Hematopoietic multipotent progenitor cell treated with erythropoietin and hydrocortisone succinate and interleukin-3 and kit ligand, for 15 days (in vitro differentiated cells): ENCODE measurements at regions not wholly inside any gene's neighbourhood (a gene's known extent, or its start where the extent isn't known, plus 50 kb on each side); places are given as distances from the start of the nearest gene placed in this dataset.

Source experiments
- DNase-seq: peaks from one replicate; pipeline ENCODE4 v3.0.0-alpha.2; 2015; ENCODE audit warnings: low spot score

DNA sequence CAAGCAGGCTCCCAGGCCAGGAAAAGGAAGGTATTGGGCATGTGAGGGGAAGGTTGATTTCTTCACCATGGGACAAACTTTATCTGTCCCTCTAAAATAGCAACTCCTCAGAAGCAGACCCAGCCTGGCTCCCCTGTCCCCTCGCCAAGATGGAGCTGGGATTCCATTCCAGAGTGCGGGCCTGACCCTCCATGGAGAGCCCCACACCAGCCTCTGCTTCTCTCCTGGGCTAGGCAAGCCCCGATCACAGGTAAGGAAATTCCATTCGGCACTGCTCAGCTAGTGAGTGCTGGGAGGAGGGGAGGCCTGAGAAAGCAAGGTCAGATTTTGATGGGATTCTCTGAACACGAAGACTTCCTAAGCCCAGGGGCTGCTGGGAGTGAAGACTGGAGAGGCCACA is 98.4 kb downstream of the EFNB1 start:
- DNase-seq = no peak

DNA sequence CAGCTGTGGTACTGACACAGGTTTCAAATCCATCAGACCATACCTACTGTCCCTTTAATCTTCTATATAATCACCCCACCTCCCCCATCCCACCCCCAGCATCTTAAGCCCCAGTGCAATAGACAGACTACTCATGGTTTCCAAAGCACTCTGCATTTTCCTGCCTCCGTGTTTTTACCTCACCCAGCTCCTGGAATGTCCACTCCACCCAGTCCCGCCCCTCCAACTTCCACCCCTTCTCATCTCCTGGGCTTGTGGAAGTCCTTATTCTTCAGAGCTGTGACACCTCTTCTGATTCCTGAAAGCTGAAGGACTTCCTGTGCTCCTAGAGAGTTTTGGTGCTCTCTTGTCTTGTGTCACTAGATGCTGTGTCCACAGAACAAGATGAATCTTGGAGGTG is 94.3 kb downstream of the EFNB1 start:
- DNase-seq = no peak

DNA sequence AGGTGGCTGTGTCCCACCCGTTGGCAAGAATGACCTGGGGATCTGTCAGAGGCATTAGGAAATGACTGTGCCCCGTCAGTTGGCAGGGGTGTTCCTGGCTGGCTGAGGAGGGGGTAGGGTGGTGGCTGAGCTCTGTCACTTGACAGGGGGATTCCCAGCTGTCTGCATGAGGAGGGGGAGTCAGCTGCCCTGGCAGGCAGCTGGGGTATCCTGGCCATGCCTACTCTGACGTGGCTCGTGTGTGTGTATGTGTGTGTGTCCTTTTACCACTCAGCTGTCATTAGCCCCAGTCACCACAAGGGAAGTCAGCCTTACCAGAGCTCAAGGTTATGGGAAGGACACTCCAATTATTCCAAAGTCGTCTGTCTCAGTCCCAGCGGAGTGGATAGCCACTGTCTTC is 93.2 kb downstream of the EFNB1 start:
- no peak for DNase-seq

DNA sequence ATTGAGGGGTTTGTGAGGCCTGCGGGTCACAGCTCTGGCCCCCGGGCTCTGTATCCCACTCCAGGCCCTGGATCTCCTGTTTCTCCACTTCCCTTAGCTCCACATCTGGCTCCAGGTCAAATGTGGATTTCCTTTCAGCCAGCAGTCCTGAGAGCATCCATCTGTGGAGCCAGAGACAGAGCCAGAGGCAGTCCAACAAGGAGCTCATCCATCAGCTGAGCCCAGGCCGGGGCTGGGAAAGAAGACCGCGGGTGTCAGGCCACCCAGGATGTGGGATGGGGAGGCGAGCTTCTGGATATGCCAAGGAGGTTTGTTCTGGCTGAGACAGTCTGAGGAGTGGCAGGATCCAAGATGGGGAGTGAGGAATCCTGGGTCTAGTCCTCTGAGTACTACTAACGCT is 91.7 kb downstream of the EFNB1 start:
- DNase-seq = no peak

DNA sequence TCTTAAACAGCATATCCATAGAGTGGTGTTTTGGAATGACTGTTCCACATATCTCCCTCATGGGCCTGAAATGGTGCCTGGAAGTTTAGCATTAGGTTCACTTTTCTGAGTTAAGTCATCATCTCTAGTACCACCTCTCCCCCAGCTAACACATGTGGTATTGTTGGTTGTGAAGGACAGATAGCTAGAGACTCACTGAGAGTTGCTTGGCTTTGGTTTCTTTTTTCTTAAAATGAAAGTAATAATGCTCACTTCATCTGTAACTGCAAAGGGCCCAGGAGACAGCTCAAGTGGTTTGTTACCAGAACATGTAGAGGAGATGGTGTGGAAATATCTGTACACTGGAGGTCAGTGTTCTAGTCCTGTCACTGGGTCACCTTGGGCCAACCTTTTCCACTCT is 90.9 kb downstream of the EFNB1 start:
- DNase-seq = no peak

DNA sequence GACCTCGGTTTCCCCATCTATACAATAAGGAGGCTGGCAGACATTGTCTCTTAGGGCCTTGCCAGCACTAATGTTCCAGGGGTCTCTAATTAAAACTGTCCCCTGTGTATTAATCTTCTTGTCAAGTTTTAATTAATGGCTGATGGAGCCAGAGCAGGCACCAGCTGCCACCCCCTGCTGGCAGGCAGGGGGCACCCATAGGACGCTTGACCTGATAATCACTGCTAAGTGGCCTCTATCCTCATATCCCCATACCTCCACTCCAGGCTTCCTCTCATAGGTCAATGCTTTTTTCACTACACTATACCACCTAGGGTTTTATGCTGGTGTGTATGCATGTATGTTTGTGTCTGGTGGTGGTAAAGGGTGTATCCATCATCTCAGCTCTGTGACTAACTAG is 89.4 kb downstream of the EFNB1 start:
- no peak for DNase-seq

DNA sequence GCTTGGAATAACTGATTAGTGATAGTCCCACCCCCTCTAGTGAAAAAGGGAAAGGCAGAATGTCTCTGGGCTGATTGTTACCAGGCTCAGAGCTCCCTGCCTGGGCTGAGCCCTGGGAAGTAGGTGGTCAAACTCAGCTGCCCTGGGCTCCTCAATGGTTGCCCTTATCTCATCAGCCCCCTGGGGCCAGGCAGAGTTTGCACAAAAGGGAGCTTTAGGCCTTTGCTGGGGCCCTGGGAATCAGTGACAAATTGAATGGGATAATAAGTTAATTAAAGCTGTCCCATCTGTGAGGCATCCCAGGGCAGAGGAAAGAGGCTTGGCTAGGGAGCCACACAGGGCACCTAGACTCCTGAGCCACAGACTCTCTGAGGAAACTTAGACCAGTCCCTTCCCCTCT is 89.0 kb downstream of the EFNB1 start:
- DNase-seq = no peak

DNA sequence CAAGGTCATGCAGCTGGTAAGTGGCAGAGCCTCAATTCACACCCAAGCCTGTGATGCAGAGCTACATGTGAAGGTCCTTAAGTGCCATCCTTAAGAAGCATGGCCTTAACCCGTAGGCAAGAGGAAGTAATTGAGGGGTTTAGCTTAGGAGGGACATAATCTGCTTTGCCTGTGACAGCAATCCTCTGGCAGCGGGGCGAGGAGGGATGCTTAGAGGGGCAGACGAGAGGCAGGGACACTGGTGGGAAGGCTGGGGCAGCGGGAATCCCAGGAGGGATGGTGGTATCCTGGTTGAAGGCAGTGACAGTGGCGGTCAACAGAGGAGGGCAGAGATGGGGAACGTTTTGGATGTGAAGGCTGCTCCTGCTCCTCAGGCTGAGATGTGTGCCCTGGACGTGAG is 88.1 kb downstream of the EFNB1 start:
- DNase-seq = no peak

DNA sequence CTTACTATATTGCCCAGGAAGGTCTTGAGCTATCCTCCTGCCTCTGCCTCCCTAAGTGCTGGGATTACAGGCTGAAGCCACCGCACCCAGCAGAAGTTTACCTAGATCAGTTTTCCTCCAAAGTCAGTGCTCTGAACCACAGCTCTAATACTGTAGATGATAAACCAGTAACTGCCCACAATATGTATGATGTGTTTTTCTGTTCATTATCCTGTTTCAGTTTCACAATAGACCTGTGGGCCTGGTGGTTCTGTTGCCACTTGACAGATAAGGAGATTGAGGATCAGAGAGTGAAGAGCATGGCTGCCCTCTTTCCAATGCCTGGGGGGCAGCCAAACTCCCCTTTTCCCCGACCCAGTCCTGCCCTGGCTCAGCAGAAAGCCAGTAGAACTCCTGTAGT is 87.0 kb downstream of the EFNB1 start:
- no peak for DNase-seq

DNA sequence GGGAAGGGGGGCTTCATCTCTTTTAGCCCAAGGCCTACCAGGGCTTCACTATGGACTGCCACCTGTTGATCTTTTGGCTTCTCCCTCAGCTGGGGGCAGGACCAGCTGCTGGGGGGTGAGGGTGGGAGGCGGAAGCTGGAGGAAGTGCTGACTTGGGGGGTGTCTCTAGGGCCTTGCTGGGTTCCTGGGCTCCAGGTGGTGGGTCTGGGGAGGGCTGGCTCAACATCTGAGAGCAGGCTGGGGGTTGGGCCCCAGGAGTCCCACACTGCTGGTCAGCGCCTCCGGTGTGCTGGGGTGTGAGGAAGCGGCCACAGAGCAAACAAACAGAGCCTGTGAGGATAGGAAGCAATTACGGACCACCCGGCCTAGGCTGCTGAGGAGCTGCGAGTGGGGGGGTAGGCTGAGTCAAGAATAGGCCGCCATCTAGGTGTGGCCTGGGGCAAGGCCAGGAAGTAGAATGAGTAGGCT is 85.7 kb downstream of the EFNB1 start:
- DNase-seq = no peak

DNA sequence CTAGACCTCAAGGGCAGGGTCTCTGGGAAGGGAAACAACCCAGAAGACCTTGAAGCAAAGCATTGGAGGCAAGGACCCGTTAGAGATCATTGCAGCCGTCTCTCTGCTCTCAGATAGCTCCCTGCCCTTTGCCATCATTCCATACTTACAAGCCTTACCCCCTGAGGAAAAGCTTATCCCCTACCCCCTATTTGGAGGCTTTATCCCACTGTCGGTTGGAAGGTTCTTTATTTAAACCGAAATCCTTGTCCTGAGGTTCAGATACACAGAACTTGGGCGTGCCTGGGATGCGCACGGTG is 84.4 kb downstream of the EFNB1 start:
- DNase-seq = no peak

DNA sequence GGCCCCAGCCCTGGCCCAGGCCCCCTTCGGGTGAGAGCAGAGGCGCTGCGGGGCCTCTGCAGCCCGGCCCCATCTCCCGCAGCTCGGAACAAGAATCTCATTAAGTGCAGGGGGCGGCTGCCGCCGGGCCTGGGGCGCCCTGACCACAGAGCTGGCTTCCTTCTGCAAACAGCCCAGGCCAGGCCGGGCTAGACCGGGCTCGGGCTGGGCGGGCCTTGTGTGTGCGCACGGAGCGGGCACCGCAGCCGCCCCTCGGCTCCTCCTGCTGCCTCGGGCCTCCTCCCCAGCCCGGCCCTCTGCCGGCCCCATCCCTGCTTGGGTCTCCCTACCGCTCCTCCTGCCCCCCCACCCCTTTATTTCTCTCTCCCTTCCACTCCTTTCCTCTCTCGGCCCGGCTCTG is 83.3 kb downstream of the EFNB1 start:
- no peak for DNase-seq

DNA sequence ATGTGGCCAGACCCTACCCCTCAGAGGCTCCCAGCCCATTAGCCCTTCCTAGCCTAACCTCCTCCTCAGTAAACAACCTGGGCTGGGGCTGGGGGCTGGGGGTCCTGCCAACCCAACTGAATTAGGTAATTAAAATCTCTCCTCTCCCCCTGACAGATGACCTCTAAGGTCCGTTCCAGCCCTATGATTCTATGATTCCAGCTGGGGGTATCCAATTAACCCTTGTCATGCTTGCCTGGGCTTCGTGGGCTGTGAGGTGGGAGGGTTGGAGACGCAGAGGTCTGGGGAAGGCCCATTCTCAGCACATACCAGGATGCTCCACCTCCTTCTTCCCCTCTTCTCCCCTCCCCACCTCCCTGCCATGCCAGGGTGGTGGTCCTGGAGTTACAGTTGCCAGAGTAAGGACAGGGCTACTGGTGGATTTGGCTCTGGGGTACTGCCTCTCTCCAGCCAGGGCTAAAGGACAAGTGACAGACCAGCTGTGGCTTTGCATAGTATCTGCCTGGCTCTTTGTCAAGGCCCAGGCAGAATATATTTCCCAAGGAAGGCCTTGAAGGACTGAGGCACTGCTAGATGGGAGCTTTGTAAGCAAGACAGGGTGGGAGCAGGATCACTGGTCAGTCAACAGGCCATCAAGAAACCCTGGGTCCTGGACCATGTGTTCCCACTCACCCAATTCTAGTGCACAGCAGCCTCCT is 82.1 kb downstream of the EFNB1 start:
- DNase-seq = no peak

DNA sequence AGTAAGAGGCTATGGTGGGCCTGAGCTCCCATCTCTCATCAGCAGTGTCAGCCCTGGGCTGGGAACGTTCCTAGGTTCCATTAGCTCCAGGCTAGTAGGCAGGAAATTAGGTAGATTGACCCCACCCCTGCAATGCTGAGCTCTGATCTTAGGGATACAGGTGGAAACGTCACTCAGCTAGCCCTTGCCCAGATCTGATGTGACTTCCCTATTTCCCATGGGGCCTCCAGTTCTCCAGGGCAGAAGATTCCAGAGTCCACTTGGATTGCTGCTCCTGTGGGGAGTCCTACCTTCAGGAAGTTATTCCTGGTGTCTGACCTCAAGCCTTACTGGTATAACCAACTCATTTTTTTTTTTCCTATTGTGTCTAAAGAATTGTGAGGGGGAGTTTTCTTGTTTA is 81.1 kb downstream of the EFNB1 start:
- no peak for DNase-seq

DNA sequence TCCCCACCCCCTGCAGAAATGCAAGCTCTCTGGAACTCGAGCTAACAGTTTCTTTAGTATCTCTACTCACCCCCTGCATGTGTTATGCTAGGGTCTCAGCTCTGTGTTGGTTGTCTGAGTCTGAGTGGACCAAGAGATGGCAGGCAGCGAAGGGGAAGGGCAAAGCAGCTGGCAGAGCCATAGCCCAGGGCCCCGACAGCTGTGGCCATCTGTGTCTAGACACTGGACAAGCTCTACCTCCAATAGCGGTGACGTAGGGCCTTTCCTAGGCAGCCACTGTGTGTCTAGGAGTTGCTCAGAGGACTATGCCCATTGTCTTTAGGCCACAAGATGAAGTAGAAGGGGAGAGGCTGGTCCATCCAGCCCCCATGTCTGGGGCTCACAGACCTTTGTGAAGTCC is 79.2 kb downstream of the EFNB1 start:
- no peak for DNase-seq

DNA sequence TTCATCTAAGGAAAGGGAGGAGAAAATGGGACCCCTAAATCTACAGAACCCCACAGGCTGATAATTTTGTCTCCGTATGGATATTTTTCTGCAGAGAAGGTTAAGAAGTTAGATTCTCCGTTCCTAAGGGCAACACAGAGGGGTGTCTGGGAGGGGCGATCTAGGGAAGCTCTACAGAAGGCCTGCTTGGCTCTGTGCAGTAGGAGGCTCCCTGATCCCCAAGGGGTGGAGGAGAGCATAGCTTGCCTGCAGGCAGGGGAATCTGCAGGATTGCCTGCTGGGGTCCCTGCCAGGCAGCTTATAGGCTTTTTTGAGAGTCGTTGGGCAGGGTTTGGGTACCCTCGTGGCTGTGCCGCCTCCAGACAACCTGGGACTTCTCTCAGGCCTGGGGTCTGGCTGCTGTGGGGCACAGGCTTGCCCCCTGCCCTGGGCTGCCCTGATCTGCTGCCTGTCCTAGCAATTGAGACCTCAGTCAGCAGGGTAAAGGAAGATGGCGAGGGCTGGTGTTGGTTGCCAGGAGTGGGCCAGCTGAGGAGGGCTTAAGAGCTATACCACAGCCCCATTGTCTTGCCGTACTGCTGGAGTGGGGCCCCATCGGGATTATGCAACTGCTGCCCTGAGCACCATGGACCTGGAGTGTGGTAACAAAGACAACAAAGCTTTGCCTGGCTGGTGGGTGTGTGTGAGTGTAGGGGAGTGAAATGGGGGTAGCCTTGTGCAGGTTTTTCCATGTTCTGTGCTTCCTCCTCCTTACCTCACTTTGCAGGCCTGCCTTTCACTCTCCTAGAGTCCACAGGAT is 74.1 kb downstream of the EFNB1 start:
- DNase-seq = no peak

DNA sequence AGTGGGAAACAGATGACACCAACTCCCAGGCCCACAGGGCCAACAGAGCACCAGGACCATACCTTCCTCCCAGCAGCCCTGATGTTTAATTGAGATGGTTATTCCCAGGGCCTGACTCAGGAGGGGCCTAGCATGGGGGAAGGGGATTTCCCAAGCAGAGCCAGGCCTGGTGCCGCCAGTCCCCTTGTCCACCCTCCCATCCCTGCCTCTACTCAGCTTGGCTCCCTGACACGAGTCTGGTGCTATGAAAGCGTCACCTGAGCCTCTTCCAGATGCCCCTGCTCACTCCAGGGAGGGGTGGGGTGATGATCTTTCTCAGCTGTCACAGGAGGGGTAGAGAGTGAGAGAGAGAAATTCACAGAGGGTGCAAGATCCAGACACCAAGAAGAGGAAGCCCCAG is 72.7 kb downstream of the EFNB1 start:
- DNase-seq = no peak

DNA sequence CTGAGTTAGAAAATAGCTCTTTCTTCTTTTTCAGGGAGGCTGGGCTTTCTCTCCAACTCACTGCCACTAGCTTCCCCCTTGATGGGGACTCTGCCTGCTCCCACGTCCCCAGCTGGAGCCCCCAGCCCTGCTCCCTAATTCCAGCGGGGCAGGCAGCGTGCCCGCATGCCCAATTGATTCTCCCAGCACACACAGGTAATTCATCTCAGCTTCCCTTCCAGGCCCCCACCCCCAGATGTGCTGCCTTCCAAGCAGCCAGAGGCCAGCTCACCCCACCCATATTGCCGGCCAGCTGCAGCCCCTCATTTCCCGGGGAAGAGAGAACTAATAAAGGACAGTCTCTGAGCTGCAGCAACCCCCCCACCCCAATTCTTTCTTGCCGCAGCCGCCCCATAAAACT is 69.8 kb downstream of the EFNB1 start:
- DNase-seq = no peak

DNA sequence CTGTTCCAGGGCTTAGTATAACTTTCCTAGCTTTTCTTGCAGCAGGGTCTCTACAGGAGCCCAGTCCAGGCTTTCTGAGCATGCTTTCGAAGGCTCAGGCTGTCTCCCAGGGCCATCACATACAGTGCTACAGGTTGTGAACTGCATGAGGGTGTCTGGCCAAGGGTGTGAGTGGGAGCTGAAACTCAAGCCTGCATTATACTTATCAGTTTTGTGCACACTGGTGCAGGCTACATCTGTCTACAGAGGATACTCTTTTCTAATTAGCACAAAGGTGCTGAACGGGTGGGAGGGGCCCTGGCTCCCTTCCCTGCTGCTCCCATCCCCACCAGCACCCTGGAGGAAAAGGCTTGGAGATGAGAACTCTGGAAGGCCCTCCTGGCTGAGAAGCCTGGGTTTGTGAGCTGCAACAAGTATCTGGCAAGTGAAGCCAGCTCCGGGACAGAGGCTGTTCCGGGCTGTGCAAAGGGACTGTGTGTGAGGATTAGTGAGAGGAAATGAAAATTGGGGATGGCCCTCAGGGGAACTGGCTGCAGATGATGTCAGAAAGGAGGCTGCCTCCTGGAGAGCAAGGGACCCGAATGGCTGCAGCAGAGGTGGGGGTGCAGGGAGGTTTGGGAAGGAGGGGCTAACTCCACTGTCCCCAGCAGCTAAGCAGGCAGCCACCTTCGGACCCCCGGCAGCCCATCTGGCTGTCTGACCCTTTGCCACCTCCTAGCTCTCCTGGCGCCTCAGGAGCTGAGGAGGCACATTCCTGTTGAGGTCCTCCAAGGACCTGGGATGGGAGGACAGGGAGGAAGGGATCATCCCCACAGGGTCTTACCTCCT is 68.5 kb downstream of the EFNB1 start:
- peak; percentile 72 for DNase-seq

DNA sequence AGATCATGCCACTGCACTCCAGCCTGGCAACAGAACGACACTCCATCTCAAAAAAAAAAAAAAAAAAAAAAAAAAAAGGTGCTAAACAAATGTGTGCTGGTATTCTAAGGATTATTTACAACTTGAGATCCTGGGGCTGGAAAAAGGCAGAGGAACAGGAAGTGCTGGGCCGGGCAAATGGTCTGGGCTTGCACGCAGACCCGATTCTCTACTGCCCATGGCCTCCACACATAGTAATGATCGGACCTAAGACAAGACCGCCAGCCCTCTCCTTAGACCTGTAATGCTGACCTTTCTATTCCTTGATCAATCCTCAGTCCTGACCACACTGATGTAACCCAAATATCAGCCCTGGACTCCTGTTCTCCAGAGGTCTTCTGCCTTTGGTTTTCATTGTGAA is 67.8 kb downstream of the EFNB1 start:
- no peak for DNase-seq

DNA sequence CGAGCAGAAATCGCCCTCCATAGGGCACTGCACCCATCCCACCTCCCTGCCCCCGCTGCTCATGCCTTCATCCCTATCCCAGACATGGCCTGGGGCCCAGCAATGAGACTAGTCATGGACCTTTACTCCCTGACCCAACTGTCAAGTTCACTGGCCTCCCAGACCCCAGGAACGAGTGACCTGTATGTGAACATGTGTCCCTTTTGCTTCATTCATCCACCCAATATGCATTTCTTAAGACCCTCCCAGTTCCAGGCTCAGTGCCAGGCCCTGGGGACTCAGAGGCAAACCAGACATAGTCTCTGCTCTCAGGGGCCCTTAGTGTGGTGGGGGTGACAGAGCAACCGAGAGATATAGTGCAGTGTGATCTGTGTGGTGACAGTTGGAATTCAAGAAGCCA is 67.0 kb downstream of the EFNB1 start:
- DNase-seq = no peak

DNA sequence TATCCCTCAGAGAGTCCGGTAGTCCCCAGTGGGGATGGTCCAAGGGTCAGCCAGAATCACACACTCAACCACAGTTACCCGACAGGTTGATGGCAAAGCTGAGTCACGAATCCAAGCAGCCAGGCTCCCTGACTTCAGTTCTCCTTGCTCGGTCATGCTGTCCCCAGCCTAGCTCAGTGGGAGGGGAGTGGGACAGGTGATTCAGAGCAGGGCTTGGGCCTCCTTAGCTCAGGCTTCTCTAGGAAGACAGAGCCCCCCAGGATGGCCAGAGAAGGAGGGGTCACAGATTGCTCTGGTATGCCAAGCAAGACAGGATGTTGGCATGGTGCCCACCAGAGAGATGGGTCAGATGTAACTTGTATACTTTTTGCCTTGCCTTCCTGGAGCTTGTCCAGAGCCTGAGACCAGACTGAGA is 66.5 kb downstream of the EFNB1 start:
- DNase-seq = peak; percentile 58
